Keratinocyte (primary cell): ENCODE measurements at regions not wholly inside any gene's neighbourhood (a gene's known extent, or its start where the extent isn't known, plus 50 kb on each side); places are given as distances from the start of the nearest gene placed in this dataset.

ENCODE experiments used
- DNase-seq: peaks from one replicate; pipeline ENCODE4 v3.0.0-alpha.2; 2011; ENCODE audit warnings: low read depth, missing footprints, low spot score
- FAIRE-seq: peaks from 2 replicates; lab custom pipeline; 2011; peaks lifted over from hg19 to GRCh38; lab: Jason Lieb, UNC
- H2AFZ ChIP-seq: 2 replicates; pipeline ENCODE4 v1.6.0; 2012; ENCODE audit warnings: low read length, control low read depth, inconsistent platforms; ENCODE audit not compliant: control insufficient read depth
- H3K27ac ChIP-seq: 2 replicates; pipeline ENCODE4 v1.5.1; 2011; ENCODE audit warnings: low read length; ENCODE audit not compliant: control insufficient read depth, insufficient read depth
- H3K27me3 ChIP-seq: 3 replicates; pipeline ENCODE4 v1.6.0; 2011; ENCODE audit warnings: low read length; ENCODE audit not compliant: control insufficient read depth, insufficient read depth; ENCODE audit errors: extremely low read depth
- H3K36me3 ChIP-seq, 2 experiments: 2 replicates in 1 of 2; 3 replicates in 1 of 2; pipeline ENCODE4 v1.5.1; 2011; ENCODE audit warnings: low read length in 2 of 2, mild to moderate bottlenecking in 1 of 2; ENCODE audit not compliant: control insufficient read depth in 2 of 2, insufficient read depth in 2 of 2; ENCODE audit errors: extremely low read depth in 1 of 2
- H3K4me1 ChIP-seq: 3 replicates; pipeline ENCODE4 v1.5.1; 2011; ENCODE audit warnings: low read length; ENCODE audit not compliant: control insufficient read depth, insufficient read depth; ENCODE audit errors: extremely low read depth
- H3K4me2 ChIP-seq: 3 replicates; pipeline ENCODE4 v1.6.0; 2011; ENCODE audit warnings: low read depth, low read length; ENCODE audit not compliant: control insufficient read depth, insufficient read depth; ENCODE audit errors: extremely low read depth
- H3K4me3 ChIP-seq, 3 experiments: fragments of 200-600 bp in 1 of 3; sonication (generic) in 1 of 3; 2 replicates in 2 of 3; 3 replicates in 1 of 3; pipeline ENCODE4 v1.5.1; 2011 to 2016; ENCODE audit warnings: low read length in 3 of 3, mild to moderate bottlenecking in 3 of 3, control low read depth in 2 of 3, inconsistent platforms in 1 of 3, low read depth in 1 of 3, mixed read lengths in 1 of 3, mixed run types in 1 of 3, moderate library complexity in 1 of 3; ENCODE audit not compliant: control insufficient read depth in 2 of 3, insufficient read depth in 2 of 3; ENCODE audit errors: extremely low read depth in 1 of 3
- H3K79me2 ChIP-seq: 2 replicates; pipeline ENCODE4 v1.6.0; 2012; ENCODE audit warnings: low read length; ENCODE audit not compliant: control insufficient read depth, insufficient read depth
- H3K9ac ChIP-seq: 3 replicates; pipeline ENCODE4 v1.6.0; 2011; ENCODE audit warnings: low read length; ENCODE audit not compliant: control insufficient read depth, insufficient read depth; ENCODE audit errors: extremely low read depth
- H3K9me1 ChIP-seq: 3 replicates; pipeline ENCODE4 v1.6.0; 2011; ENCODE audit warnings: low read length; ENCODE audit not compliant: control insufficient read depth, insufficient read depth; ENCODE audit errors: extremely low read depth
- H3K9me3 ChIP-seq: 2 replicates; pipeline ENCODE4 v1.5.1; 2012; ENCODE audit warnings: low read depth, low read length; ENCODE audit not compliant: control insufficient read depth
- H4K20me1 ChIP-seq: 3 replicates; pipeline ENCODE4 v1.6.0; 2011; ENCODE audit warnings: low read length; ENCODE audit not compliant: control insufficient read depth, insufficient read depth; ENCODE audit errors: extremely low read depth
- EZH2 ChIP-seq: IDR thresholded peaks from one replicate; pipeline ENCODE4 v1.6.1; 2012; ENCODE audit warnings: inconsistent platforms, mild to moderate bottlenecking, low read length, moderate library complexity
- dilution Hi-C: fragments of 300-500 bp; cut with MboI; formaldehyde crosslinking; loops from one replicate; pipeline ENCODE4 v1.7.0; 2020; ENCODE audit warnings: low sequenced_read_pairs; ENCODE audit not compliant: extremely low pct_ligation_motif_present
- TF ChIP-seq, protein P1 (sequence below), 3 experiments: IDR thresholded peaks in 1 of 3; conservative IDR thresholded peaks in 1 of 3; optimal IDR thresholded peaks in 1 of 3; 2 replicates in 2 of 3; 3 replicates in 1 of 3; pipeline versions ENCODE3 to v1.5.1; 2011; ENCODE audit warnings: low read length in 3 of 3, mild to moderate bottlenecking in 3 of 3, moderate library complexity in 2 of 3, control low read depth in 1 of 3, inconsistent platforms in 1 of 3; ENCODE audit not compliant: insufficient read depth in 2 of 3; ENCODE audit errors: extremely low read depth in 1 of 3

DNA sequence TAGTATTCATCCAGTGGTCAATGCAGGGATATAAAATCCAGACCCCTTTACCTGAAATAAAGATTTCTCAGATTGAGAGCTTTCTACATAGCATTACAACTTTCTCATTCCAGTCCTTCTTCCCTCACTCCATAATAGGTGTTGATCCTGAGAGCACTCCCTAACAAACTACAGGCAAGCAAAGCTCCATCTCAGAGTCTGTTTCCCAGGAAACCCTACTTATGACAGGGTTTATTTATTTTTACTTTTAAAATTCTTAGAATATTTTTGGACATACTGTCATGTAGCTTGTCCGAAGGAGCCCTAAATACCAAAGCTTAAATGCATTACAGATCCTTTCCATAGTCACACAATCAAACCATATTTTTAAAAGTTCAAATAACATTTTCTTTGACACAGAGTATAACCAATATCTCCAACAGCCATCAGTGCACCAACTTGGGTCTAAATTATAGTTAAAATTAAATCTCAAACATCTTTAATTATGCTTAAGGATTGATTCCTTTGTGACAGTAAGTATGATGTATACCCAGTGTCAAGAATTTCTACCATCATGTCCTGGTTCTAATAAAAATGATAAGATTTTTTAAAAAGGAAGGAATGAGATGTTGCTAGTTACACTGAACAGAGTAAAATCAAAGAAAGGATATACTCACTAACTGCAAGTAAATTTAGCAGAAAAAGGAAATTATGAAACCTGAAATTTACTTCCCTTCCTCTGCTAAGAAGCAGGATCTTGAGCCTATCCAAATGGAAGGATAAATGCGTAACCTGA lies 580.4 kb upstream of the ADGRL3 start:
- no peak for TF ChIP-seq EZH2
- TF ChIP-seq, protein P1, sequence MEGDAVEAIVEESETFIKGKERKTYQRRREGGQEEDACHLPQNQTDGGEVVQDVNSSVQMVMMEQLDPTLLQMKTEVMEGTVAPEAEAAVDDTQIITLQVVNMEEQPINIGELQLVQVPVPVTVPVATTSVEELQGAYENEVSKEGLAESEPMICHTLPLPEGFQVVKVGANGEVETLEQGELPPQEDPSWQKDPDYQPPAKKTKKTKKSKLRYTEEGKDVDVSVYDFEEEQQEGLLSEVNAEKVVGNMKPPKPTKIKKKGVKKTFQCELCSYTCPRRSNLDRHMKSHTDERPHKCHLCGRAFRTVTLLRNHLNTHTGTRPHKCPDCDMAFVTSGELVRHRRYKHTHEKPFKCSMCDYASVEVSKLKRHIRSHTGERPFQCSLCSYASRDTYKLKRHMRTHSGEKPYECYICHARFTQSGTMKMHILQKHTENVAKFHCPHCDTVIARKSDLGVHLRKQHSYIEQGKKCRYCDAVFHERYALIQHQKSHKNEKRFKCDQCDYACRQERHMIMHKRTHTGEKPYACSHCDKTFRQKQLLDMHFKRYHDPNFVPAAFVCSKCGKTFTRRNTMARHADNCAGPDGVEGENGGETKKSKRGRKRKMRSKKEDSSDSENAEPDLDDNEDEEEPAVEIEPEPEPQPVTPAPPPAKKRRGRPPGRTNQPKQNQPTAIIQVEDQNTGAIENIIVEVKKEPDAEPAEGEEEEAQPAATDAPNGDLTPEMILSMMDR (optimal IDR thresholded peaks at IDR 0.05 in 1 of 3, IDR thresholded peaks at IDR 0.05 in 1 of 3, conservative IDR thresholded peaks at IDR 0.05 in 1 of 3; ENCODE audit: extremely low read depth in 1 of 3, insufficient read depth in 2 of 3, low read length in 3 of 3): no peak
- Histone ChIP-seq H3K4me2 (no peak overlapping the region), H4K20me1 (no peaks in the 10 kb centered on the region), H3K9me3 (no peaks in the 10 kb centered on the region), H3K27ac (no peak overlapping the region), H3K9ac (no peak overlapping the region), H3K36me3 (no peaks in the 10 kb centered on the region), H3K9me1 (no peaks in the 10 kb centered on the region), H2AFZ (no peak overlapping the region), H3K79me2 (no peaks in the 10 kb centered on the region), H3K27me3 (no peaks in the 10 kb centered on the region), H3K4me1 (no peaks in the 10 kb centered on the region), H3K4me3 (no peak overlapping the region)
- DNase-seq: no peak
- FAIRE-seq: no peak
- dilution Hi-C loops: no loop called here

DNA sequence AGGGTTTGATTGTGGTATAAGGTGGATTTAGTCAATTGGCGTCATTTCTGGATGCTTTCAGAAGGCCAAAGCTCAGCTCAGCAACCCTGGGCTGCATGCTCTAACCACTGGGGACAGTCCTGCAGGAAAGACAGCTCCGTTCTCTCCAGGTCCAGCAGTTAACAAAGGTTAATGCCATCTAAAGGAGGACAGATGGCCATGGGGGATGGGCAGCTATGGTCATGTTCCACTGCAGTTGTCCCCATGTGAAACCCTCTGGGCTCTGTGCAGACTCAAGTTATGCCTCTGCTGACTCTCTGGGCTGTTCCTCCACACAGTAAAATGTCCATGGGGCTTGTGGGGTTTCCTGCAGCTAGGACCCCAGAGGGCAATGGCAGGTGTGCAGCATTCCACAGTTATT lies 562.1 kb upstream of the ADGRL3 start:
- Histone ChIP-seq H3K9me1 (no peaks in the 10 kb centered on the region), H3K79me2 (no peaks in the 10 kb centered on the region), H3K27ac (no peak overlapping the region), H3K9ac (no peak overlapping the region), H4K20me1 (no peaks in the 10 kb centered on the region), H3K4me1 (no peaks in the 10 kb centered on the region), H3K27me3 (no peaks in the 10 kb centered on the region), H3K36me3 (no peaks in the 10 kb centered on the region), H3K9me3 (no peaks in the 10 kb centered on the region), H3K4me2 (no peak overlapping the region), H3K4me3 (no peak overlapping the region), H2AFZ (no peak overlapping the region)
- TF ChIP-seq, protein P1 (optimal IDR thresholded peaks at IDR 0.05 in 1 of 3, IDR thresholded peaks at IDR 0.05 in 1 of 3, conservative IDR thresholded peaks at IDR 0.05 in 1 of 3; ENCODE audit: extremely low read depth in 1 of 3, insufficient read depth in 2 of 3, low read length in 3 of 3): no peak
- no peak for TF ChIP-seq EZH2
- DNase-seq: no peak
- dilution Hi-C loops: no loop called here
- no peak for FAIRE-seq
